ENCODE measurements at regions not wholly inside any gene's neighbourhood (a gene's known extent, or its start where the extent isn't known, plus 50 kb on each side); places are given as distances from the start of the nearest gene placed in this dataset.

DNA sequence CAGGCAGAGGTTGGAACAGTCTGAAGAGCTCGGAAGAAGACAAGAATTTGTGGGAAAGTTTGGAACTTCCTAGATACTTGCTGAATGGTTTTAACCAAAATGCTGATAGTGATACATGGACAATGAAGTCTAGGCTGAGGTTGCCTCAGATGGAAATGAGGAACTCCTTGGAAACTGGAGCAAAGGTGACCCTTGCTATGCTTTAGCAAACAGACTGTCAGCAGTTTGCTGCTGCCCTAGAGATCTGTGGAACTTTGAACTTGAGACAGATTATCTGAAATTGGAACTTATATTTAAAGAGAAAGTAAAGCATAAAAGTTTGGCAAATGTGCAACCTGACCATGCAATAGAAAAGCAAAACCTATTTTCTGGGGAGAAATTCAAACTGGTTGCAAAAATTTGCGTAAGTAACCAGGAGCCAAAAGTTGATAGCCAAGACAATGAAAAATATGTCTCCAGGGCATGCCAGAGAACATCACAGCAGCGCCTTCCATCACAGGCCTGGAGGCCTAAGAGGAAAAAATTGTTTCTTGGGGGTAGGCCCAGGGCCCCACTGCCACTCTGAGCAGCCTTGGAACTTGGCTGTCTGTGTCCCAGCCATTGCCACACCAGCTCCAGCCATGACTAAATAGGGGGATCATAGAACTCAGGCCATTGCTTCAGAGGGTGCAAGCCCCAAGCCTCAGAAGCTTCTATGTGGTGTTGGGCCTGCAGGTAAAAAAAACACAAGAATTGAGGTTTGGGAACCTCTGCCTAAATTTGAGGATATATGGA is 675.3 kb downstream of the LTN1 start:
- ChIA-PET CTCF (no interaction called here), POLR2A (no interaction called here)
- H3K27me3 ChIP-seq (ENCODE audit: control insufficient read depth, insufficient read depth, low read length): no peaks in the 10 kb centered on the region
- no peak overlapping the region for H3K4me3 ChIP-seq (ENCODE audit: low read depth, low read length)
- no peak for DNase-seq (ENCODE audit: low read depth, low spot score)
- no peak for TF ChIP-seq CTCF (IDR thresholded peaks at IDR 0.05; ENCODE audit: low read depth, low read length)
- no peak overlapping the region for H3K27ac ChIP-seq (ENCODE audit: low read depth, low read length)
- peaks cover 3% of the 10 kb centered on the region; the same call in 1 of the 2 replicates for H3K9me3 ChIP-seq (ENCODE audit: control insufficient read depth, insufficient read depth, low read length)

DNA sequence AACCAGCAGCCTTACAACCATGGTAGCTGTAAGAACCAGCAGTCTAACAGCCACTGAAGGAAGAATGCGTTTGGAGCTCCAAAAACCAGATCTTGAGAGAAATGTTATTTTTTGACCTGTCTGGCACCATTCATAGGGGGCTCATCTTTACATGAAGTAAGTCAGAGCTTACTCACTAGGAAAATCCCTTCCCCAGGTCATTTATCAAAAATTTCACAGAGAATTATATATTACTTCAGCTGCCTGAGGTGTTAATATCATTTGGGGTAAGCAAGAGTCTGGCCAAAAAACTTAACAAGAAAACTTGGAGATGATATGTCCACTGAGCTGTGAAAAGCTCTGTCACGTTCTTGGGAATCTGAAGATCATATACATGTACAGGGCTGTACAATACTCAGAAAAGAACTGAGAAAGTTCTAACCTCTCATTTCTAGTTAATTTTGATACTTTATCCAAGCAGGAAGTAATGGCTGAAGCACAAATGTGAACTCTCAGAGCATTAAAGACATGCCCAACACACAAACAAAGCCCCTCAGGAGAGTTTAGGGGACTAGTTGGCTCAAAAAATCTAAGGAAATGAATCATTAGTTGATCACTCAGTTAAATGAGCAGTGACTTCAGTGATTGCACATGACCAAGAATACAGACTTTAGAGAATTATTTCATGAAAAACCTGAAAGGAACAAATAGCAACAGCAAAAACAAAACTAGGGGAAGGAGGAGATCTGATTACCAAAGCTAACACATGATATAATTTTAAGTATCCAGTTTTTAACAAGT is 681.1 kb downstream of the LTN1 start:
- no peak for TF ChIP-seq CTCF (IDR thresholded peaks at IDR 0.05; ENCODE audit: low read depth, low read length)
- DNase-seq (ENCODE audit: low read depth, low spot score): no peak
- H3K27me3 ChIP-seq (ENCODE audit: control insufficient read depth, insufficient read depth, low read length): no peaks in the 10 kb centered on the region
- POLR2A ChIA-PET: no interaction called here
- no peak overlapping the region for H3K4me3 ChIP-seq (ENCODE audit: low read depth, low read length)
- peaks cover 3% of the 10 kb centered on the region; the same call in 1 of the 2 replicates for H3K9me3 ChIP-seq (ENCODE audit: control insufficient read depth, insufficient read depth, low read length)
- H3K27ac ChIP-seq (ENCODE audit: low read depth, low read length): no peak overlapping the region
- CTCF ChIA-PET: no interaction called here

DNA sequence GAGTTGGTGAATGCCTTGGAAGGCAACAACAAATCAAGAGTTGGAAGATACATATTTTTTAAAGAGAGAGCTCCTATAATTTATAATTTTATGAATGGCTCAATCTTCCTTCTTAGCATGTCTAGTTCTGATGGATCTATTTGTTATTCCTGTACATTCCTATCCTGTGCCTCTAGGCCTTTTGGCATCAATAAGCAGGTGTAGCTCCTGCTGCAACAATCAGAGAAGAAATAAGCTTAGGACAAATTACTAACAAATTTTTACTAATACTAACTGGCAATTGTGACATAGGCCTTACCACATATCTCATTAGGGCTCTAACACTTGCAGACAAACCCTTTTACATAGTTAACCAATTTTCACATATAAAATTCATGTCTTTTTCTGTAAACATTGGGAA is 682.0 kb downstream of the LTN1 start:
- no peak for DNase-seq (ENCODE audit: low read depth, low spot score)
- CTCF ChIA-PET: no interaction called here
- Histone ChIP-seq H3K27ac (ENCODE audit: low read depth, low read length) (no peak overlapping the region), H3K27me3 (ENCODE audit: control insufficient read depth, insufficient read depth, low read length) (no peaks in the 10 kb centered on the region), H3K4me3 (ENCODE audit: low read depth, low read length) (no peak overlapping the region), H3K9me3 (ENCODE audit: control insufficient read depth, insufficient read depth, low read length) (peaks cover 3% of the 10 kb centered on the region; the same call in 1 of the 2 replicates)
- TF ChIP-seq CTCF (IDR thresholded peaks at IDR 0.05; ENCODE audit: low read depth, low read length): no peak
- POLR2A ChIA-PET: no interaction called here

GRCh38 chr21:28310171-28310685 is 682.4 kb downstream of the LTN1 start:
- ChIA-PET CTCF (no interaction called here), POLR2A (no interaction called here)
- Histone ChIP-seq H3K27me3 (ENCODE audit: control insufficient read depth, insufficient read depth, low read length) (no peaks in the 10 kb centered on the region), H3K9me3 (ENCODE audit: control insufficient read depth, insufficient read depth, low read length) (peaks cover 3% of the 10 kb centered on the region; the same call in 1 of the 2 replicates), H3K4me3 (ENCODE audit: low read depth, low read length) (no peak overlapping the region), H3K27ac (ENCODE audit: low read depth, low read length) (no peak overlapping the region)
- TF ChIP-seq CTCF (IDR thresholded peaks at IDR 0.05; ENCODE audit: low read depth, low read length): no peak
- no peak for DNase-seq (ENCODE audit: low read depth, low spot score)

- no peaks in the 10 kb centered on the region for H3K27me3 ChIP-seq (ENCODE audit: control insufficient read depth, insufficient read depth, low read length)
- H3K27ac ChIP-seq (ENCODE audit: low read depth, low read length): no peak overlapping the region
- H3K4me3 ChIP-seq (ENCODE audit: low read depth, low read length): no peak overlapping the region
- H3K9me3 ChIP-seq (ENCODE audit: control insufficient read depth, insufficient read depth, low read length): peaks cover 3% of the 10 kb centered on the region; the same call in 1 of the 2 replicates
- DNase-seq (ENCODE audit: low read depth, low spot score): no peak
- no peak for TF ChIP-seq CTCF (IDR thresholded peaks at IDR 0.05; ENCODE audit: low read depth, low read length)
- CTCF ChIA-PET: interaction anchor here (0.7 kb wide), 1 partner anchor 855 kb away, joined by 3 read pairs; no protein-coding TSS in a partner anchor
- POLR2A ChIA-PET: no interaction called here
Observed at GRCh38 chr21:28309596-28309995, 683.1 kb downstream of the LTN1 start.
